WTC11 (cell line): ENCODE measurements at regions not wholly inside any gene's neighbourhood (a gene's known extent, or its start where the extent isn't known, plus 50 kb on each side); places are given as distances from the start of the nearest gene placed in this dataset.

Experiments used
- ATAC-seq: fragments of 200-7000 bp; cut with Tn5 transposase; 2 replicates; pipeline ENCODE4 v1.10.0; 2021; ENCODE audit warnings: mild to moderate bottlenecking, moderate library complexity
- CTCF ChIA-PET: fragments of 300-600 bp; sonication (Branson Sonifier 250); formaldehyde crosslinking; loops from one replicate; lab custom pipeline; 2021; ENCODE audit warnings: antibody characterized with exemption; lab: Charles Lee
- POLR2A ChIA-PET: fragments of 350-600 bp; sonication (Branson Sonifier 250); formaldehyde crosslinking; loops from one replicate; lab custom pipeline; 2021; ENCODE audit warnings: antibody characterized with exemption; lab: Charles Lee
- DNase-seq: peaks from one replicate; pipeline ENCODE4 v3.0.0; 2021; ENCODE audit warnings: low spot score
- H3K27ac Mint-ChIP-seq: 2 replicates; pipeline ENCODE4 v1.8.0; 2021; ENCODE audit warnings: mixed read lengths
- H3K27me3 Mint-ChIP-seq: 2 replicates; pipeline ENCODE4 v1.8.0; 2021; ENCODE audit warnings: low read depth, mild to moderate bottlenecking, moderate library complexity, mixed read lengths
- H3K36me3 Mint-ChIP-seq: 2 replicates; pipeline ENCODE4 v1.8.0; 2021; ENCODE audit warnings: mixed read lengths
- H3K4me1 Mint-ChIP-seq: 2 replicates; pipeline ENCODE4 v1.8.0; 2022; ENCODE audit warnings: mixed read lengths
- H3K4me3 Mint-ChIP-seq: 2 replicates; pipeline ENCODE4 v1.8.0; 2021; ENCODE audit warnings: mild to moderate bottlenecking, moderate library complexity, mixed read lengths
- H3K9me3 Mint-ChIP-seq: 2 replicates; pipeline ENCODE4 v1.8.0; 2021; ENCODE audit warnings: mixed read lengths
- E2F1 ChIP-seq: sonication (generic); formaldehyde crosslinking; IDR thresholded peaks from 2 replicates; pipeline ENCODE4 v1.8.0; 2022; ENCODE audit warnings: mild to moderate bottlenecking, missing genetic modification reagents
- EMX1 ChIP-seq: fragments of 250-450 bp; sonication (Bioruptor Pico); IDR thresholded peaks from 2 replicates; pipeline ENCODE4 v1.8.0; 2021; ENCODE audit warnings: mild to moderate bottlenecking
- ESRRA ChIP-seq: sonication (generic); formaldehyde crosslinking; IDR thresholded peaks from 2 replicates; pipeline ENCODE4 v1.8.1; 2022; ENCODE audit warnings: mild to moderate bottlenecking, missing genetic modification reagents, borderline replicate concordance
- GRHL2 ChIP-seq: fragments of 250-450 bp; sonication (Bioruptor Pico); IDR thresholded peaks from 2 replicates; pipeline ENCODE4 v1.8.0; 2022; ENCODE audit warnings: mild to moderate bottlenecking, moderate library complexity; ENCODE audit not compliant: insufficient replicate concordance, severe bottlenecking
- HMGA2 ChIP-seq: fragments of 250-450 bp; sonication (Bioruptor Pico); IDR thresholded peaks from 2 replicates; pipeline ENCODE4 v1.4.0; 2021; ENCODE audit warnings: mild to moderate bottlenecking, moderate library complexity
- HMGXB4 ChIP-seq: sonication (generic); formaldehyde crosslinking; IDR thresholded peaks from 2 replicates; pipeline ENCODE4 v1.8.1; 2023; ENCODE audit warnings: mild to moderate bottlenecking, moderate library complexity, missing genetic modification reagents
- JUN ChIP-seq: sonication (generic); formaldehyde crosslinking; IDR thresholded peaks from 2 replicates; pipeline ENCODE4 v1.8.0; 2023; ENCODE audit warnings: mild to moderate bottlenecking, missing genetic modification reagents
- RELA ChIP-seq: sonication (generic); formaldehyde crosslinking; IDR thresholded peaks from 2 replicates; pipeline ENCODE4 v1.8.1; 2022; ENCODE audit warnings: missing genetic modification reagents, mild to moderate bottlenecking, borderline replicate concordance
- SOX15 ChIP-seq: fragments of 250-450 bp; sonication (Bioruptor Pico); IDR thresholded peaks from 2 replicates; pipeline ENCODE4 v1.9.0; 2021; ENCODE audit warnings: mild to moderate bottlenecking
- SP1 ChIP-seq: sonication (generic); formaldehyde crosslinking; conservative IDR thresholded peaks from 2 replicates; pipeline ENCODE4 v1.8.1; 2022; ENCODE audit warnings: missing genetic modification reagents
- TP53 ChIP-seq: sonication (generic); formaldehyde crosslinking; IDR thresholded peaks from 2 replicates; pipeline ENCODE4 v1.8.1; 2023; ENCODE audit warnings: mild to moderate bottlenecking, missing genetic modification reagents
- ZMAT4 ChIP-seq: fragments of 250-450 bp; sonication (Bioruptor Pico); IDR thresholded peaks from 2 replicates; pipeline ENCODE4 v1.9.0; 2021; ENCODE audit warnings: mild to moderate bottlenecking
- ZNF263 ChIP-seq: sonication (generic); formaldehyde crosslinking; IDR thresholded peaks from 2 replicates; pipeline ENCODE4 v1.8.1; 2022; ENCODE audit warnings: low read depth, mild to moderate bottlenecking, moderate library complexity, missing genetic modification reagents
- ZNF532 ChIP-seq: fragments of 250-450 bp; sonication (Bioruptor Pico); IDR thresholded peaks from 2 replicates; pipeline ENCODE4 v1.9.0; 2021; ENCODE audit warnings: mild to moderate bottlenecking, borderline replicate concordance
- ZNF671 ChIP-seq: fragments of 250-450 bp; sonication (Bioruptor Pico); IDR thresholded peaks from 2 replicates; pipeline ENCODE4 v1.8.0; 2021; ENCODE audit warnings: mild to moderate bottlenecking
- TF ChIP-seq, protein P1 (sequence below): fragments of 200-600 bp; IDR thresholded peaks from 2 replicates; pipeline ENCODE4 v1.8.0; 2022; ENCODE audit warnings: antibody characterized with exemption
- TF ChIP-seq, protein P2 (sequence below): fragments of 250-450 bp; sonication (Bioruptor Pico); IDR thresholded peaks from 2 replicates; pipeline ENCODE4 v1.9.0; 2021; ENCODE audit warnings: moderate library complexity, mild to moderate bottlenecking, inconsistent platforms, borderline replicate concordance
- TF ChIP-seq, protein P3 (sequence below): sonication (generic); formaldehyde crosslinking; IDR thresholded peaks from 2 replicates; pipeline ENCODE4 v1.8.0; 2022; ENCODE audit warnings: mild to moderate bottlenecking, missing genetic modification reagents
- TF ChIP-seq, protein P4 (sequence below): sonication (generic); formaldehyde crosslinking; IDR thresholded peaks from 2 replicates; pipeline ENCODE4 v1.8.1; 2023; ENCODE audit warnings: mild to moderate bottlenecking, missing genetic modification reagents, moderate library complexity
- TF ChIP-seq, protein P5 (sequence below): sonication (generic); formaldehyde crosslinking; IDR thresholded peaks from 2 replicates; pipeline ENCODE4 v1.8.0; 2022; ENCODE audit warnings: mild to moderate bottlenecking, missing genetic modification reagents

- DNase-seq (no peak), ATAC-seq (no peak)
- TF ChIP-seq ZNF263 (no peak), HMGA2 (no peak), SP1 (CRISPR knock-in tag) (no peak), ZNF532 (CRISPR knock-in tag) (no peak), SOX15 (CRISPR knock-in tag) (no peak), GRHL2 (CRISPR knock-in tag) (no peak), JUN (CRISPR knock-in tag) (no peak), EMX1 (CRISPR knock-in tag) (no peak), ZMAT4 (CRISPR knock-in tag) (no peak), RELA (CRISPR knock-in tag) (no peak), E2F1 (no peak), HMGXB4 (no peak), ESRRA (CRISPR knock-in tag) (no peak), ZNF671 (CRISPR knock-in tag) (no peak), TP53 (CRISPR knock-in tag) (no peak)
- TF ChIP-seq, protein P1, sequence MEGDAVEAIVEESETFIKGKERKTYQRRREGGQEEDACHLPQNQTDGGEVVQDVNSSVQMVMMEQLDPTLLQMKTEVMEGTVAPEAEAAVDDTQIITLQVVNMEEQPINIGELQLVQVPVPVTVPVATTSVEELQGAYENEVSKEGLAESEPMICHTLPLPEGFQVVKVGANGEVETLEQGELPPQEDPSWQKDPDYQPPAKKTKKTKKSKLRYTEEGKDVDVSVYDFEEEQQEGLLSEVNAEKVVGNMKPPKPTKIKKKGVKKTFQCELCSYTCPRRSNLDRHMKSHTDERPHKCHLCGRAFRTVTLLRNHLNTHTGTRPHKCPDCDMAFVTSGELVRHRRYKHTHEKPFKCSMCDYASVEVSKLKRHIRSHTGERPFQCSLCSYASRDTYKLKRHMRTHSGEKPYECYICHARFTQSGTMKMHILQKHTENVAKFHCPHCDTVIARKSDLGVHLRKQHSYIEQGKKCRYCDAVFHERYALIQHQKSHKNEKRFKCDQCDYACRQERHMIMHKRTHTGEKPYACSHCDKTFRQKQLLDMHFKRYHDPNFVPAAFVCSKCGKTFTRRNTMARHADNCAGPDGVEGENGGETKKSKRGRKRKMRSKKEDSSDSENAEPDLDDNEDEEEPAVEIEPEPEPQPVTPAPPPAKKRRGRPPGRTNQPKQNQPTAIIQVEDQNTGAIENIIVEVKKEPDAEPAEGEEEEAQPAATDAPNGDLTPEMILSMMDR: no peak
- TF ChIP-seq, protein P2, sequence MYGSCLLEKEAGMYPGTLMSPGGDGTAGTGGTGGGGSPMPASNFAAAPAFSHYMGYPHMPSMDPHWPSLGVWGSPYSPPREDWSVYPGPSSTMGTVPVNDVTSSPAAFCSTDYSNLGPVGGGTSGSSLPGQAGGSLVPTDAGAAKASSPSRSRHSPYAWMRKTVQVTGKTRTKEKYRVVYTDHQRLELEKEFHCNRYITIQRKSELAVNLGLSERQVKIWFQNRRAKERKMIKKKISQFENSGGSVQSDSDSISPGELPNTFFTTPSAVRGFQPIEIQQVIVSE: no peak
- TF ChIP-seq, protein P3, sequence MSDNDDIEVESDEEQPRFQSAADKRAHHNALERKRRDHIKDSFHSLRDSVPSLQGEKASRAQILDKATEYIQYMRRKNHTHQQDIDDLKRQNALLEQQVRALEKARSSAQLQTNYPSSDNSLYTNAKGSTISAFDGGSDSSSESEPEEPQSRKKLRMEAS (CRISPR knock-in tag): no peak
- TF ChIP-seq, protein P4, sequence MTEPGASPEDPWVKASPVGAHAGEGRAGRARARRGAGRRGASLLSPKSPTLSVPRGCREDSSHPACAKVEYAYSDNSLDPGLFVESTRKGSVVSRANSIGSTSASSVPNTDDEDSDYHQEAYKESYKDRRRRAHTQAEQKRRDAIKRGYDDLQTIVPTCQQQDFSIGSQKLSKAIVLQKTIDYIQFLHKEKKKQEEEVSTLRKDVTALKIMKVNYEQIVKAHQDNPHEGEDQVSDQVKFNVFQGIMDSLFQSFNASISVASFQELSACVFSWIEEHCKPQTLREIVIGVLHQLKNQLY (CRISPR knock-in tag): no peak
- TF ChIP-seq, protein P5, sequence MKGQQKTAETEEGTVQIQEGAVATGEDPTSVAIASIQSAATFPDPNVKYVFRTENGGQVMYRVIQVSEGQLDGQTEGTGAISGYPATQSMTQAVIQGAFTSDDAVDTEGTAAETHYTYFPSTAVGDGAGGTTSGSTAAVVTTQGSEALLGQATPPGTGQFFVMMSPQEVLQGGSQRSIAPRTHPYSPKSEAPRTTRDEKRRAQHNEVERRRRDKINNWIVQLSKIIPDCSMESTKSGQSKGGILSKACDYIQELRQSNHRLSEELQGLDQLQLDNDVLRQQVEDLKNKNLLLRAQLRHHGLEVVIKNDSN (CRISPR knock-in tag): no peak
- H3K4me1 Mint-ChIP-seq: peaks cover 15% of the 10 kb centered on the region
- ChIA-PET POLR2A (no interaction called here), CTCF (no interaction called here)
- peaks cover 8% of the 10 kb centered on the region for H3K36me3 Mint-ChIP-seq
- no peaks in the 10 kb centered on the region for H3K27me3 Mint-ChIP-seq
- H3K27ac Mint-ChIP-seq: no peak overlapping the region
- peaks cover 21% of the 10 kb centered on the region for H3K9me3 Mint-ChIP-seq
- no peak overlapping the region for H3K4me3 Mint-ChIP-seq
Measured at GRCh38 chr10:129123428-129123827, 343.6 kb upstream of the MGMT start.
